ENCODE measurements at regions not wholly inside any gene's neighbourhood (a gene's known extent, or its start where the extent isn't known, plus 50 kb on each side); places are given as distances from the start of the nearest gene placed in this dataset.
"Not testable (repeated sequence)": the region's sequence is repeated elsewhere in the genome, so short reads cannot be mapped to it uniquely, and the experiment has no call there.

DNA sequence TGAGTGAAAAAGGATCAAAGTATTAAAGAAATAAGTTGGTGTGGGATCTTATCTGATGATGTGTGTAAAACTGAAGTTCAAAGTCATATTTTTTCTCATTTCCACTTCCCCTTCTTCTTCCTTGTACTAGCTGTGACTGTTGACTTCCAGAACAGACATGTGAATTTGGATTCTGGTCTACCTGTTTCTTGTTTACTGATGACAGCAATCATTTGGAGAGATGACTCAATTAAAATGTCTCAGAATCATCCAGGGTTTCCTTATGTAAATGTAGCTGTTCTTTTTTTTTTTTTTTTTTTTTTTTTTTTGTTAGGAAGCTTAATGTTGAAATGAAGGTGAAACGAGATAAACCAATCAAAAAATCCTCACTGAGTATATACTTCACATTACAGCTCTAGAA lies 819.9 kb upstream of the PIK3C3 start:
- DNase-seq (ENCODE audit: low read depth in 2 of 2) = no peak

DNA sequence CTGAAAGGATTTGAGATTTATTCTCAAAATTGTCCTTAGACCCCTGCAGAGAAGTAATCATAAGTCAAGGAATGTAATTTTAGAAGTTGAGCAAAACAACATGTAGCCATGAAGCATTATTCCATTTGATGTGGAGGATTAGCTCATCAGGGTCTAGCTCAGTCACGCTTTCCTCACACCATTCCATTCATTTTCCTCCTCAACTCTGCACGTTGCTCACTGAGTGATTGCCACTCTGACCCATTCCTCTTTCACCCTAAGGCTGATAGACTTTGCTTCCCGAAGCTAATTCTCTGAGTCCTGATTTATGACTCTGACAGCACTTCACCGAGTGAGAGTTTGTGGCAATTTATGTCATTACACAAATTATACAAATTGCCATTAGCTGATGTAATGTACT lies 820.6 kb upstream of the PIK3C3 start:
- no peak for DNase-seq (ENCODE audit: low read depth in 2 of 2)

DNA sequence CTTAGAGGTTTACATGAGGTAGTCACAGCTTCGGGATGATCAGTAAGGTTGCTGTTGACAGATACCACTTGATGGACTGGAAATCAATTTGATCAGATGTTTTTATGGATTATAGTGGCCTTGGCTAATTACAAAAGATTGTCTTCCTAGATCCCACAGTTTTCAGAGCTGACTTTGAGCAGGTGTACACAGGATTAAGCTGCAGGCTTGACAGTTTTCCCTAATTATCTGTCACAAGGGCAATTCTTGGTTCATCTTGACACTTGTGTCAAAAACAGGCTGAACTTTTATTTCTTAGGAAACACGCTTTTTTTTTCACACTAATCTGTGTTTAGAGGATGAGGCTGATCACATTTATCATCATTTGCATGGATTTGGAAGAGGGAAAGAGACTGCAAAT lies 824.0 kb upstream of the PIK3C3 start:
- DNase-seq (ENCODE audit: low read depth in 2 of 2) = no peak

DNA sequence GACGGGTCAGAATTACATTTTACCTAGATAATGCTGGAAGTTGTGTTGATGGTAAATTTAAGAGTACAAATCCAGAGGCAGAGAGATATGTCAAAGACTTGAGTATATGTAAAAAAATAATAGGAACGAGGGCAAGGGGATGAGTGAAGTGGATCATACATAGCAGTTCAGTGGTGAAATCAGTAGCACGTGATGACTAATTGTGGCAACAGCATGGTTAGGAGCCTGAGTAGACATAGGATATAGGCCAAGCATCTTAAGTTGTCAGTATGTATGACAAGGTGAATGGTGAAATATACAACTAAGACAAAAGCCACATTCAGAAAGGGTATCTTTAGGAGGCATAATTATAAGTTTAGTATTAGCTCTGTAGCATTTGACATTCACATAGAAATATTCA lies 826.5 kb upstream of the PIK3C3 start:
- no peak for DNase-seq (ENCODE audit: low read depth in 2 of 2)

DNA sequence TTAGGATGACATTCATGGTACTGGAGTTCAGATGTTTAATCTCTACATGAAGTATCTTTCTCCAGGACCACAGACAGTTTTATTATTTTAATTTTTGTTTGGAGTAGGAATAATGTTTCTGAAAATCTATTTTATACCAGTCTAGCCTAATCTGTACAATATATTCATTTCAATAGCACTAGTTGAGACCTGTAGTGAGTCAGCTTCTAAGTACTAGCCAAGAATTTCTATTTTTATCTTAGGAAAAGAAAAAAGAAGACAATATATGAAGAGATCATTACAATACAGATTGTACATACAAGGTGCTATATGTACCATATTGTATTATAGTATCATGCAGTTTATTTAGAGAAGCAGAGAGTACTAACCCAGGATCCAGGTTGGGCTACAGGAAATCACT lies 826.9 kb upstream of the PIK3C3 start:
- no peak for DNase-seq (ENCODE audit: low read depth in 2 of 2)

DNA sequence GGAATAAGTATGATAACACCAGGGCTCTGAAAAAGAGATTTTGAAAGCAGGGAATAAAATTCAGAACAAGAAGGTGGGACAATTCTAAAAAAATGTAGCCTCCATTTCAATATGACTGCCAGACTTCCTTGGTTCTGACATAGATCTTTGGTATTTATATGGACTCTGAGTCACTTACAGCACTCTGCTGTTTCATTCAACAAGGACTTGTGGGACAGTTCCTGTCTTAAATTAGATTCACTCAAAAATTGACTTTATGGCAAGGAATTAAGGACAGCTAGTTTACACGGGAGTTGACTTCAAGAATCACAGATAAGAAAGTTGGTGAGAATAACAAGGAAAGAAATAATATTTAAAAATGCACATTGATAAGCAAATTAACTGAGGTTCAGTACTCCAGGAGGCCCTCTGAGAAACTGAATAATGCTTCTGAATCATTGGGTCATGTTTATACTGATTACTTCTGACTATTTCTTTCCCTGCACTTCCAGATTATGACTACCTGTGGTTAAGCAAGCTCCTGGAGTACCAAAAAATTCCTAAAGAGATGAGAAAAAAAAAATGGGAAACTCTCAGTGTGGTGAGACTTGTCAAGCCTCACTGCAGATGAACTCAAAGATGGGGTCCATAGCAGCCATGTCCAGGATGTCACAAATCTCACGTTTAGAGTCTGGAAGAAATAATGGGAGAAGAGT lies 828.3 kb upstream of the PIK3C3 start:
- no peak for DNase-seq (ENCODE audit: low read depth in 2 of 2)

DNA sequence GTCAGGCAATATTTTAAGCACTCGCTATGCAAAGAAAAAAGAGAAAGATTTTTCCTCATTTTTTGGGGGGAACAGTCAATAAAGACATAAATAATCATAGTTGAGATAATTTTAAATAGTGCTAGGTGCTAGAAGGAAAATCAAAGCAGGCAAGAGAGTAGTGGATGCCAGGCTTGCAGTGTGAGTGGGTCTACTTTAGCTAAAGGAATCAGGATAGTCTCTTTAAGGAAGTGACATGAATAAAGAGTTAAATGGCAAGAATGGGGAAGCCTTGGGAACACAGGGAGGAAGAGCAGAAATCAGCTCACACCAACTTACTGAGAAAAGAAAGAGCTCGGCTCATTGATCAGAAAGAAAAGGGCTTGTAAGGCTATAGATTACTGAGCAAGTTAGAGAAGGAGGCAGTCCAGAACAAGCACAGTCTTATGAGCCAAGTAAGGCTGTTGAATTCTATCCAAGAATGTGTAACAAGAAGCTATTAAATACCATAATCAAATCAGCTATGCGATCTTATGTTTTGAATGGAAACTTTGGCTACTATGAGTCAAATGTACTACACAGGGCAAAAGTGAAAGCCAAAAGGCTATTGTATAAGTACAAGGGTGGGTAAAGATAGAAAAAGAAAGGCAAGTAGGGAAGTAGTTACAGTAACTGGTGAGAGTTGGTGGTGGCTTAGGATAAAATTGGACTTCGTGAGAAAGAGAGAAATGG lies 833.8 kb upstream of the PIK3C3 start:
- no peak for DNase-seq (ENCODE audit: low read depth in 2 of 2)

DNA sequence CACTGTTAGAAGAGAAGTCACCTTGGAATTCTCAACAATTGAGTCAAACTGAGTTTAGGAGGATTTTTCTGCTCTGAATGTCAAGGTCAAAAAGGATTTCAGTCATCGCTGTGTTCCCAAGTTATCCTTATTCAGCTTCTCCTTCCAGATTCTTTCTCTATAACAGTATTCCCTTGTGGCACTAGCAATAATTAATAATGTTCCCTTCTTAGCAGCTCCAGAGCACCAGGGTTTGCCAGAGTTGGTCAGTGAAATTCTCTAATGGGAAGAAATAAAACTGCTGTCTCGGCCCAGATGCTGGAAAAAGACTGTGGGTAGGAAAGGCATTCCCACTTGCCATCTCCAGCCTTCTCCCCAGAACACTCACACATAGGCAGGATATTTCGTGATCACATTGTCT lies 836.0 kb upstream of the PIK3C3 start:
- no peak for DNase-seq (ENCODE audit: low read depth in 2 of 2)

DNA sequence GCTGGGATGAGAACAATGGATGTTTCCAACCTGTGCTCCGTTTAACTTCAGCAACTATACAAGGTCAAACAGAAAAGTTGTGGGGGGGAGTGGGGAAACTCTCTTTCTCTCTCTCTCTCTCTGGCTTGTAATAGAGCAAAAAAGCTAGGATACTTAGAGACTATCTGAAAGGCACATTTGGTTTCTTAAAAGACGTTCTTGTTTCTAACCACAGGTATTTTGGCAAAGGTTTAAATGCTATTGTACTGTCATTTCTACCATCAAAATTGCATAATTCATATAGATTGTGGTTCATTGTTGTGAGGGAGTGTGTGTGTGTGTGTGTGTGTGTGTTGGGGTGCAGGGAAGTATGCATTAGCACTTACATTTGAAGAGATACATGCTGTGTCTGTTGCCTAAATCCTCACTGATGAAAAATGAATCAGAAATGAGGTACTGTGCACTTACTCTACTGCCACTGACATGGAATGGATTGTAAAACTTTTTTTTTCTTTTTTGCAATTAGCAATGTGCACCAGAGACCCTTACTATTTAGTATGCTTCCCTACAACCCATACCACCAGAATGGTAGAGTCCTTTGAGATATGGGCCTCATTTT lies 841.0 kb upstream of the PIK3C3 start:
- DNase-seq (ENCODE audit: low read depth in 2 of 2) = no peak

DNA sequence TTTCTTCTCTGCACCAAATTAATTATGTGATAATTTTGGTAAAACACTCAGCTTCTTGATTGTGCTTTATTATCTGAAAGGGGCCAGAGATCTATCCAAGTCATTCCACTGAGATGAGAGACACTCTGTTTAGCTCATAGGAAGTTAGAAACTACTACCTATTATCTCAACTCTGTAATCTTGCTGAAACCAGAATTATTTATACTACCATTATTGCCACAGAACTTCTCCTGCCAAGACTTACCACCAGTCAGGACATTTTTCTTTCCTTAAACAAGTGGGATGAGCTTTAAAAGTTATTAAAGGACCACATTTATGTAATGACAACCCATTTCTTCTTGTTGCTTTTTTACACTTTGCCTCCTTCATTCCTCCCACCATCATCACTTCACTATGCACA lies 855.6 kb upstream of the PIK3C3 start:
- no peak for DNase-seq (ENCODE audit: low read depth in 2 of 2)

DNA sequence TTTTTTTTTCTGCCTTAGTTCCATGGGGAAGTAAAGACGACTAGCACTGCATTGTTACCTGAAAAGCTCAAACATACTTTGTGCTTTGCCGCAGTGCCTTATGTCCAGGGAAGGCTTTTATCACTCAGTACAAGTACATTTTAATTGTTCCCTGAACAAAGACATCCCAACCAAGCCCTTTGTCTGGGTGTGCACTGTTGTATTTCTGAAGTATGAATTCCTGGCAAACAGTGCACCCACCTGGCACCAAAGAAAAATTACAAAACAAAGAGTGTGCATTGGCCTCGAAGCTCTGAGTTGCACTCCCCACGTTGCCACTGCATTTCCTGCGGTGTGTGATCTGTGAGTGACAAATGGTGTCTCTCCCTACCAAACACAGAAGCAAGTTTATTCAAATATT lies 858.5 kb upstream of the PIK3C3 start:
- no peak for DNase-seq (ENCODE audit: low read depth in 2 of 2)

DNA sequence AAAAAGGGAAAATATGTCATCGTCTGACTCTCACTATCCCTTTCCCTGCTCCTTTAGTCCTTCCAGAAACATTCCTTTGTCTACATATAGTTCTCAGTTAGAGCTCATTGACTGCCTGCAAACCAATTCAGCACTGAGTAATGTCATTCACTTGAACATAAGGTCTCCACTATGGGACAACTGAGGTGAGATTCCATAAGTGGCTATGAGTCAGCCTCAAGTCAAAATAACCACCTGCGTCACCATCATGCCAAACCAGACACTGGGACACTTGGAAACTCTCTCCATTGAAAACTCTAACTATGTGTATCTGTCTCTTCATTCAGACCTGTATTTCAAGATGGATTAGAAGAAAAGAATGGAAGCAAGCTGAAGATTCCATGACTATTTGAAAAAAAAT lies 878.0 kb upstream of the PIK3C3 start:
- DNase-seq (ENCODE audit: low read depth in 2 of 2) = no peak

DNA sequence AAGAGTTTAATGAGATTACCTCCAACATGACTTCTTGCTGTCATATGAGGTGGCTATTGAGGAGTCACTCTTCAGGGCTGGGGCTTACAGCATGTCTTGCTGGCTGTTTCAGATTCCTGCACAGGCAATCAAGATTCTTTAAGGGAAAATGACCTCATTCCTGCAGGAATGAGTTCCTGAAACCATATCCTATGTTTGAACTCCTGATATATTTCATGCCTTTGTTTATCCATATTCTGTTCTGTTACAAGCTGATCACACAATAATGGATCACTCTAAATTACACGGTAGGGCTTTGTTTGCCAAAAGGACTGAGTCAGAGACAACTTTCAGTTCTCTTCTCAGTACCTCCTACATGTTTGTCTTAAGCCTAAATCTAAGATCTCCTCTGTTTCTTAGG lies 879.8 kb upstream of the PIK3C3 start:
- no peak for DNase-seq (ENCODE audit: low read depth in 2 of 2)

DNA sequence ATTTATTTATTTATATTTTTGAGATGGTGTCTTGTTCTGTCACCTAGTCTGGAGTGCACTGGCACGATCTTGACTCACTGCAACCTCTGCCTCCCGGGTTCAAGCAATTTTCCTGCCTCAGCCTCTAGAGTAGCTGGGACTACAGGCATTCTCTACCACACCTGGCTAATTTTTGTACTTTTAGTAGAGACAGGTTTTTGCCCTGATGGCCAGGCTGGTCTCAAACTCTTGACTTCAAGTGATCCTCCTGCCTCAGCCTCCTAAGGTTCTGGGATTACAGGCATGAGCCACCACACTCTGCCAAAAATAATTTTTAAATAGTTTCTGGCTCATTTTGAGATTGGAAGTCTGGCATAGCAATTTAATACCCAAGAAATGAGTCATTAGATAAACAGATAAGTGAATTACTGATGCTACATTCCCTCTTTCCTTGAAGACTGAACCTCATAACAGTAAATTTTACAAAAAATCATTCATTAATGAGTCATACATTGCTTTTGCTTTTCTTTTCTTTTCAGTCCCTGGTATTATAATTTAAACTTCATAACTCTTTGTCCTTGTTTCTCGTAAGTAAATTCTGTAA lies 881.6 kb upstream of the PIK3C3 start:
- DNase-seq (ENCODE audit: low read depth in 2 of 2) = no peak

DNA sequence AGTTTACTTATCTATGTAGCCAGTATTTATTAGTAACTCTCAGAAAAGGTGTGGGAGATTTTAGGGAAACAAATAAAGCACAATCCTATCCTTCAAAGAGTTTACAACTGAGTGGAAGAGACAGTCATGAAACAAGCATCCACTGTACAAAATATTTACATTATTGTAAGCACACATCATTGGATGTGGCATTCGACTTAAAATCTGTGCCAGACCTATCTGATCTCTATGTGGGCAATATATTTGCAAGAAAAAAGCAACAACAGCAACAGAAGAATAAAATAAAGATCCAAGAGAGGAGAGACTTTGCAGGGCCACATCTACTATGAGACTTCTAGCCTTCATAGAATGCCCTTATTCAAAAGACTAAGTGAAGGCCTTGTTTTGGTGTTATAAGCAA lies 882.1 kb upstream of the PIK3C3 start:
- DNase-seq (ENCODE audit: low read depth in 2 of 2) = no peak

DNA sequence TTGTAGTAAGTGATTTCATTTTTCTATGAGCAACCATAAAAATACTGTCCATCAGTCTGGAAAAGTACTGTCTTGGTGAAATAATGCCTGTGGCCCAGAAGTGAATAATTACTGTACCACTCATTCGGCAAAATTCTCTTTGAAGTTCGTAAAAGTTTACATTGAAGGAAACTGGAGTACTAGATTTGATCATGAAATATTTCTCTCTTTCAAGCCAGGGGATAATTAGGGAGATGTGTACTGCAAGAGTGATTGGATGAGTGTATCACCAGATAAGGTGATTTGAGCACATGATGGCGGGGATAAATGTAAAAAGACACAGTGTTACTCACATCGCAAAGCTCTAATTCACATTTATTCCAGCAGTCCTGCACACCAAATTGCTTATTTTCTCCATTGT lies 883.2 kb upstream of the PIK3C3 start:
- no peak for DNase-seq (ENCODE audit: low read depth in 2 of 2)

DNA sequence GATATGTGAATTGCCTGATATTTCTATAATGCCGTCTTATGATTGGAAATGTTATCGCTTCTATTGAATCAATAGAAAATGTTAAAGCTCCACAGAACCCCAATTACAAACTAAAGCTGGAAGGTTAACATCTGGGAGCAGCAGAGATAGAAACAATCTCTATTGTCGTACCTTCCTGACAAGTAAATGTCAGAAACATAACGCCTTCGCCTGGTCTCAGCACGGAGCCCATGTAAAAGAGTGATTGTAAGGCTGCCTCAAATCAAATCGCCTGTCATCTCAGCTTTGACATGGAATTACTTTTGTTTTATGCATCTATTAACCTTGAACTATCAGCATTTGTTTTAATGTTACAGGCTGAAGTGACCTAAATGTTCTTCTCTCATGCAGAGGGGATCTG lies 885.9 kb upstream of the PIK3C3 start:
- no peak for DNase-seq (ENCODE audit: low read depth in 2 of 2)

DNA sequence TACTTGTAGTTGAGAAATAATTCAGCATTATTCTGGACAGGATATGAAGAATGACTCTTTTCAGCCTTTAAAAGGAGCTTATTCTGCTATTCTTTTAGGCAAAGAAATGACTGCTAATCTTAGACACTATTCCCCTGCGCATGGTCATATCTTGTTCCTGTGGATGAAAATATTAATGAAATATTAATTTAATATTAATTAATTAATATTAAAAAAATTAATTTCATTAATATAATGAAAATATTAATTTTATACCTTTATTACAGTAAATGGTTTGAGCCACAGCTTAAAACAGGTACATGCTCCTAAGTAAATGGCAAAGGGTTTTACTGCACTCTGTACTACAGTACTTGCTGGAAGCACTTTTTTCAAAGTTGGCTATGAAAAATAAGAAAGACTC lies 890.1 kb upstream of the PIK3C3 start:
- no peak for DNase-seq (ENCODE audit: low read depth in 2 of 2)

DNA sequence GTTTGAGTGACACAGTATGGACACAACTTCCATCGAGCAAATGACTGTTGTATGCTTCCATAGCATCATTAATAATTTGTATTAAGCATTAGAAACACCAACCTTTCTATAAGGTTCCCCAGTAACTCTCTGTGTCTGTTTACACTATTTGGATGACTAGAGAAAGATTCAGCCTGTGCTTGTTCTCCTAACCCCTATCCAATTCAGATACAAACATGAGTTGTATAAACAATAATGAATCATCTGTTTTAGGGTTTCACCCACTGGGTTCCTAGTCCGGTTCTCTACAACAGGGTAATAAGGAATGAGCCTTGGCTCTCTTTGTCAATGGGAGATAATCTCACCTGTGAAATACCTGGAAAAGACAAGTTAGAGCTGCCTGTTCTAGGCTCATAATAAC lies 894.1 kb upstream of the PIK3C3 start:
- DNase-seq (ENCODE audit: low read depth in 2 of 2) = no peak

DNA sequence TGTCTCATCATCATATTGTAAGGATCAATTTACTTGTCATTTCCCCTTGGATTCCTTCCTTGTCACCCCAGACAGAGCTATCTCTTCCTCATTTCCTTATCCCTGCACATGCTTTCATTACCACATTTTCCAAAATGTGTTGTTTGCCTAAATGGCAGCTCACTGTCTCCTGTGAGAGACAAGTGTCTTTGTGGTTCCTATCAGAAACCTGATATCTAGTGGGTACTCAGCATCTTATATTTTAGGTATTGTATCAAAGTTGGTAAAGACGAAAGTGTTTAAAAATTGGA lies 896.0 kb upstream of the PIK3C3 start:
- DNase-seq (ENCODE audit: low read depth in 2 of 2) = no peak

DNA sequence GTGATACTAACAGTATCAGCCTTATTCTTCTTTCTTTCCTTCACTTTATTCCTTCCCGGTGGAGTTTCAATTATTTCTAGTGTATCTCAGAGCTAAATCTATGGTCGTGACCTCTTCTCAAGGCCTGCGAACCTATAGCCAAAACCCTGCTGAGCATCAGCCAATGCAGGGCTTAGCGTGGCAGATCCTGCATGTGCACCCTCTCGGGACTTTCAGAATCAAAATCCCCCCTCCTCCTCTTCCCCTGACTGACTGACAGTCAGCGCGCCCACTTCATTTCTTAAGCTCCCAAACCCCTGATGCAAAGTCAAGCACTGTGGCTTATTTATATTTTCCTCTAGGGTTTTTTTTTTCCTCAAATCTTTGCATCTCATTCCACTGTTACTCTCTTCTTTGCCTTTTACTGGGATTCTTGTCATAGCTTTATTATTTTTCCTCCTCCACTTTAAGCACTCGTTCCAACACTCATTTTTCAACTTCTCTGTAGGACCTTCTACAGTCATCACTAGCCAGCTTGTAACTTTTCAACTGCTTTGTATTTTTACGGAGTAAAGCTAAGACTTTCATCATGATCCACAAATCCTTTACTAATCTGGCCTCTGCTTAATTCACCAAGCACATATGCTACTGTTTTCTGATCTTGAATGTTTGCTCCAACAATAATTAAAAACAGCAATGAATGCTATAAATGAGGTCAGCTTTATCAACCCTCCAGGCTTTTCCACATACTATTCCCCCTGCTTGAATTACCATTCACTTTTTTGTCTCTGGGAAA lies 896.5 kb upstream of the PIK3C3 start:
- no peak for DNase-seq (ENCODE audit: low read depth in 2 of 2)

DNA sequence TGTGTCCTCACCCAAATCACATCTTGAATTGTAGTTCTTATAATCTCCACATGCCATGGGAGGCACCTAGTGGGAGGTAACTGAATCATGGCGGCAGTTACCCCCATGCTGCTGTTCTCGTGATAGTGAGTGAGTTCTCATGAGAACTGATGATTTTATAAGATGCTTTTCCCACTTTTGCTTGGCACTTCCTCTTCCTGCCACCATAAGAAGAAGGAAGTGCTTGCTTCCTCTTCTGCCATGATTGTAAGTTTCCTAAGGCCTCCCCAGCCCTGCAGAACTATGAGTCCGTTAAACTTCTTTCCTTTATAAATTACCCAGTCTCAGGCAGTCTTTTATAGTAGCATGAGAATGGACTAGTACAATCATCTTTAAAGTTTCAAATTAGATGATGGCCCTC lies 902.4 kb upstream of the PIK3C3 start:
- DNase-seq (ENCODE audit: low read depth in 2 of 2) = no peak

DNA sequence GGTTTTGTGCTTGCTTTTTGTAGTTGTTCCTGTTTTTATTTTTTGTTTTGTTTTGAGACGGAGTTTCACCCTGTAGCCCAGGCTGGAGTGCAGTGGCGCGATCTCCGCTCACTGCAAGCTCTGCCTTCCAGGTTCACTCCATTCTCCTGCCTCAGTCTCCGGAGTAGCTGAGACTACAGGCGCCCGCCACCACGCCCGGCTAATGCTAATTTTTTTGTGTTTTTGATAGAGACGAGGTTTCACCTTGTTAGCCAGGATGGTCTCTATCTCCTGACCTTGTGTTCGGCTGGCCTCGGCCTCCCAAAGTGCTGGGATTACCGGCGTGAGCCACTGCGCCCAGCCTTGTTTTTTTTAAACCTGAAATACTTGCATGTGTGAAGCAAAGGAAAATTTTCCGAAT lies 908.8 kb upstream of the PIK3C3 start:
- DNase-seq (ENCODE audit: low read depth in 2 of 2) = not testable (repeated sequence)

Data from stimulated activated CD4-positive, alpha-beta T cell treated with anti-CD3 and anti-CD28 coated beads, Interleukin-4, amount 100 ng/mL, for 48 hours (primary cell).